ENCODE measurements at regions not wholly inside any gene's neighbourhood (a gene's known extent, or its start where the extent isn't known, plus 50 kb on each side); places are given as distances from the start of the nearest gene placed in this dataset.
"Not testable (repeated sequence)": the region's sequence is repeated elsewhere in the genome, so short reads cannot be mapped to it uniquely, and the experiment has no call there.

DNA sequence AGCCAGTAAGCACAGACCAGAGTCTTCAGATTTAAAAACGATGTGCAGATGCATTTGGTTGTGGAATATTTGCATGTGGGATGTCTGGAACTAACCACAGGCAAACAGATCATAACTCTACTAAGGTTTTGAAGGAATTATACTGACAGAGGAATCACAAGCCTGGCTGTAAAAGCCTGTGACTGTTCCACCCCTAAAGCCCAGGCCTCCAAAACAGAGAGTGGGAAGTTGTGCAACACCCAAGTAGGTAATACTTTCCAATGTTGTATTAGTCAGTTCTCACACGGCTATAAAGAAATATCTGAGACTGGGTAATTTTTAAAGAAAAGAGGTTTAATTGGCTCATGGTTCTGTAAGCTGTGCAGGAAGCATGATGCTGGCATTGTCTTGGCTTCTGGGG is 68.1 kb upstream of the DCD start:
- no peak for DNase-seq (ENCODE audit: low read depth)

GRCh38 chr12:54713876-54714275 is 65.7 kb upstream of the DCD start:
- DNase-seq (ENCODE audit: low read depth); H3K4me3 ChIP-seq (ENCODE audit: low read depth, low read length): not testable (repeated sequence)

More for the DNA sequence above, 68.1 kb upstream of the DCD start:
- TF ChIP-seq CTCF (IDR thresholded peaks at IDR 0.05; ENCODE audit: insufficient read depth, low read length) = no peak
- H3K4me3 ChIP-seq (ENCODE audit: low read depth, low read length) = no peak overlapping the region

DNA sequence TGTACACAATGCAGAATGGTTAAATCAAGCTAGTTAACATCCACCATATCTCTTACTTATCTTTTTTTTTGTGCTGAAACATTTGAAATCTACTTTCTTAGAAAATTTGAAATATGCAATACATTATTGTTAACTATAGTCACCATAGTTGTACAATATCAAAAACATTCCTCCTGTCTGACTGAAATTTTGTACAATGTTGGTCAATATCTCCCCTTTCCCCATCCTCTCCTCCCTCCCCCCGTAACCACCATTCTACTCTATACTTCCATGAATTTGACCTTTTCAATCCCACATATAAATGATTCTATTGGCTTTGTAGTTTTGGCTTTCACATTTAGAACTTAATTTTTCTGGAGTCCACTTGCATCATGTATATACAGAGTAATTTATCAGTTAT is 63.5 kb upstream of the DCD start:
- TF ChIP-seq CTCF (IDR thresholded peaks at IDR 0.05; ENCODE audit: insufficient read depth, low read length) = no peak
- DNase-seq (ENCODE audit: low read depth) = no peak
- H3K4me3 ChIP-seq (ENCODE audit: low read depth, low read length) = no peak overlapping the region

DNA sequence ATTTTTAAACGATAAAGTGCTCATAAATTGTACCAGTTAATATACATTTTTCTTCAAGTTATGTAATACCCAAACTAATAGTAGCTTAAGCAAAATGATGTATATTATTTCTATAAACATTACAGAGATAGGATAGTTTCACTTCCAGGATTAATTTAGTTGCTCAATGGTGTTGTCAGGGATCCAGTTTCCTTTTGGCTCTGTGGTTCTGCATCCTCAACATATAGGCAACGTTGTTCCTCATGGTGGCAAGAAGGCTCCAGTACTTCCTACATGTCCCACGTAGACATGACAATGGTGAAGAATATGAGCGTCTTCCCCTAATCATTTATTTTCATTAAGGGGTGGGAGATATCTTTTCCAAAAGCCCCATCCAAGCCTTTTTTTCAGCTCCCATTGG is 60.7 kb upstream of the DCD start:
- no peak overlapping the region for H3K4me3 ChIP-seq (ENCODE audit: low read depth, low read length)
- DNase-seq (ENCODE audit: low read depth) = no peak
- no peak for TF ChIP-seq CTCF (IDR thresholded peaks at IDR 0.05; ENCODE audit: insufficient read depth, low read length)

DNA sequence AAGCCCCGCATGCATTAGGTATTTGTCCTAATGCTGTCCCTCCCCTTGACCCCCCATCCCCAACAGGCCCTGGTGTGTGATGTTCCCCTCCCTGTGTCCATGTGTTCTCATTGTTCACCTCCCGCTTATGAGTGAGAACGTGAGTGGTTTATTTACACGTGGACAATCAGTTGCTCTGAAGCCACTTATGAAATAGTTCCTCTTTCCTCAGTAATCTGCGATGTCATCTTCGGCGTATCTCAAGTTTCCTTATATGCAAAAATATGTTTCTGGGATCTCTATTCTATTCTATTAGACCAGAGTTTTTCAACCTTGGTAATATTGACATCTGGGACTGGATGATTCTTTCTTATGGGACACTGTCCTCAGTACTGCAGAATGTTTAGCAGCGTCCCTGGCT is 56.0 kb upstream of the DCD start:
- H3K4me3 ChIP-seq (ENCODE audit: low read depth, low read length) = no peak overlapping the region
- DNase-seq (ENCODE audit: low read depth) = no peak
- TF ChIP-seq CTCF (IDR thresholded peaks at IDR 0.05; ENCODE audit: insufficient read depth, low read length) = no peak

DNA sequence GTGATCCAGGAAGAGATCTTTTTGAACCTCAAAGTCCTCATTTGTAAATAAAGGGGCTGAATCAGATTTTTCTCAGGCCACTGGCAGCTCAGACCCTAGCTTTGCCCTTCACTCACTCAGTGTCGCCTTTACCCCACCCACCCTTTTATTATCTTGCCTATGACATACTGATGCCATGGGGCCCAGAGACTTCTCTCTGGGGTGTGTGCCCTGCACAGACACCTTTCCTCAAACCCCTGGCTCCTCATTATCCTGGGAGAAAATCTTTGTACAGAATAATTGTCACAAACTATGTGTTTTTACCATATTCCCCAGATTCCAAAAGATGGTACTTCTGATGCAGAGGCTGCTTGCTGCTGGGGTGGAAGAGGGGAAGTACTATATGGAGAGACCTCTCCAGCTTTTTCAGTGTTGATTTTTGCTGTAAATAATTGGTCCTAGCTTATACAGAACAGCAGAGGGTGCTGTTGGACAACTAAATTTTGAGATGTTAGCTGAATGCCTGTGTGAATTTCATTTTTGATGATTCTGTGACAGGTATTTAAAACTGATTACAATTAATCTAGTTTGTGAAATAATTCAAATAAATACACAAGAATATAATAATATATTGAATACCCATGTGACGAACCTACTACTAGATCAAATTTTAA is 53.9 kb upstream of the DCD start:
- TF ChIP-seq CTCF (IDR thresholded peaks at IDR 0.05; ENCODE audit: insufficient read depth, low read length) = peak; percentile 58
- peak; percentile 64 for DNase-seq (ENCODE audit: low read depth)
- H3K4me3 ChIP-seq (ENCODE audit: low read depth, low read length) = no peak overlapping the region

DNA sequence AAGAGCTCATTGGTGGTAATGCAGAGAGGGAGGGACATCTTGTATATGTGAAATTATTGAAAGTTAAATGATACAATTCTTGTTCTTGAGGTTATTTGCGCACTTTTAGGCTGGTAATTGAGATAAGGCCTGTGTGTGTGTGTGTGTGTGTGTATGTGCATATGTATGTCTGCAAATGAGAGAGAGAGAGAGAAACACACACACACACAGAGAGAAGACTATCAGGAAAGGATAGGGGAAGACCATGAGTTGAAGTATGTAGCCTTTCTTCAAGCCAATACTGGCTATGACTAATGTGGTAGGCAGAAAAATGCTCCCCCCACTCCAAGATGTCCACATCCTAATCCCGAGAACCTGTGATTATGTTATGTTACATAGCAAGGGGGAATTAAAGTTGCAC is 52.7 kb upstream of the DCD start:
- no peak for DNase-seq (ENCODE audit: low read depth)
- no peak for TF ChIP-seq CTCF (IDR thresholded peaks at IDR 0.05; ENCODE audit: insufficient read depth, low read length)
- H3K4me3 ChIP-seq (ENCODE audit: low read depth, low read length) = no peak overlapping the region

Data from fibroblast of the aortic adventitia (primary cell).